C4-2B (cell line): ENCODE measurements at regions not wholly inside any gene's neighbourhood (a gene's known extent, or its start where the extent isn't known, plus 50 kb on each side); places are given as distances from the start of the nearest gene placed in this dataset.

Source experiments
- H3K27ac ChIP-seq: fragments of 450-650 bp; 2 replicates; pipeline ENCODE4 v1.5.1; 2017
- ZFX ChIP-seq: fragments of 450-650 bp; IDR thresholded peaks from 2 replicates; pipeline ENCODE4 v1.6.1; 2017
- TF ChIP-seq, protein P1 (sequence below): fragments of 450-650 bp; conservative IDR thresholded peaks from 2 replicates; pipeline ENCODE4 v1.5.1; 2017; ENCODE audit warnings: mild to moderate bottlenecking

GRCh38 chr4:53684136-53685130, 93.1 kb upstream of the LNX1 start:
- H3K27ac ChIP-seq, result no peak overlapping the region
- TF ChIP-seq ZFX, result no peak
- TF ChIP-seq, protein P1, sequence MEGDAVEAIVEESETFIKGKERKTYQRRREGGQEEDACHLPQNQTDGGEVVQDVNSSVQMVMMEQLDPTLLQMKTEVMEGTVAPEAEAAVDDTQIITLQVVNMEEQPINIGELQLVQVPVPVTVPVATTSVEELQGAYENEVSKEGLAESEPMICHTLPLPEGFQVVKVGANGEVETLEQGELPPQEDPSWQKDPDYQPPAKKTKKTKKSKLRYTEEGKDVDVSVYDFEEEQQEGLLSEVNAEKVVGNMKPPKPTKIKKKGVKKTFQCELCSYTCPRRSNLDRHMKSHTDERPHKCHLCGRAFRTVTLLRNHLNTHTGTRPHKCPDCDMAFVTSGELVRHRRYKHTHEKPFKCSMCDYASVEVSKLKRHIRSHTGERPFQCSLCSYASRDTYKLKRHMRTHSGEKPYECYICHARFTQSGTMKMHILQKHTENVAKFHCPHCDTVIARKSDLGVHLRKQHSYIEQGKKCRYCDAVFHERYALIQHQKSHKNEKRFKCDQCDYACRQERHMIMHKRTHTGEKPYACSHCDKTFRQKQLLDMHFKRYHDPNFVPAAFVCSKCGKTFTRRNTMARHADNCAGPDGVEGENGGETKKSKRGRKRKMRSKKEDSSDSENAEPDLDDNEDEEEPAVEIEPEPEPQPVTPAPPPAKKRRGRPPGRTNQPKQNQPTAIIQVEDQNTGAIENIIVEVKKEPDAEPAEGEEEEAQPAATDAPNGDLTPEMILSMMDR, result no peak

DNA sequence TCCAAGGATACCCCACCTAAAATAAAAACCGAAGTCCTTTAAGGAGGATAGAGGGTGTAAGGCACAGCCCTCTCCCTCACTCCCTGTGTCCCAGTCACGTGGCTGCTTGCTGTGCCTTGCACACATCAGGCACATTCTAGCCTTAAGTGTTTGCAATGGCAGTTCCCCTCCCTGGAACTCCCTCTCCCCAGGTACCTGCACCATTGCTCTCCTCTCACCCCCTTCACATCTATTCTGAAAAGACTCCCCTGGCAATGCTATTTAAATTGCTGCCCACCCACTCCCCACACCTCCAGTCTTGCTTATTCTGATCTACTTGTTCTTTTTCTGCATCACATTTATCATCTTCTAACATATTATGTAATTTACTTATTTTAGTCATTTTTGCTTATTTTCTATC, 91.6 kb upstream of the LNX1 start:
- TF ChIP-seq ZFX, result no peak
- TF ChIP-seq, protein P1, result no peak
- no peak overlapping the region for H3K27ac ChIP-seq

- no peak for TF ChIP-seq ZFX
- TF ChIP-seq, protein P1, result no peak
- H3K27ac ChIP-seq, result no peak overlapping the region
Measured at GRCh38 chr4:53682196-53682595, 90.9 kb upstream of the LNX1 start.

DNA sequence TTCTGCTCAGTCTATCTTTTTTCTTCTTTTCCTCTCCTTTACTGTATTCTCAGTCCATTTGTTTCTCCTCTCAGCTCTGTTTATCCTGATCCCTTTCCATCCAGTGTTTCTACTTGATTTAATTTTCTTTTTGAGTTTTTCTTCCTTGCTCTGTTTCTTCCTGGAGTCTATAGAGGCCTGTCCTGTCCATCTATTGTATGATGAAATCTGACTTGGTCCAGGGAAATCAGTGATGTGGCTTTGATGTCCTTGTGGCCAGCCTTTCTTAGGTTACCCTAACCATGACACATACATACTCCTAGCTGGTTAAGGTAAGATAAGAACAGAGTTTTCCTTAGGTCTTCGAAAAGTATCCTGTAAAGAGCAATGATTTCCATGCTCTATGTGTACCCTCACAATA, 89.3 kb upstream of the LNX1 start:
- no peak overlapping the region for H3K27ac ChIP-seq
- TF ChIP-seq, protein P1, result no peak
- no peak for TF ChIP-seq ZFX

- H3K27ac ChIP-seq, result no peak overlapping the region
- TF ChIP-seq, protein P1, result no peak
- no peak for TF ChIP-seq ZFX
Measured at GRCh38 chr4:53680168-53680567, 88.9 kb upstream of the LNX1 start.

- TF ChIP-seq ZFX, result no peak
- TF ChIP-seq, protein P1, result no peak
- H3K27ac ChIP-seq, result no peak overlapping the region
Measured at GRCh38 chr4:53676402-53676871, 85.2 kb upstream of the LNX1 start.

- no peak overlapping the region for H3K27ac ChIP-seq
- TF ChIP-seq, protein P1, result no peak
Measured at GRCh38 chr4:53674903-53675302, 83.6 kb upstream of the LNX1 start.
